GM12878 (cell line): ENCODE measurements at regions not wholly inside any gene's neighbourhood (a gene's known extent, or its start where the extent isn't known, plus 50 kb on each side); places are given as distances from the start of the nearest gene placed in this dataset.

Experiments used
- ATAC-seq: fragments of 200-7000 bp; cut with Tn5 transposase; 3 replicates; pipeline ENCODE4 v1.9.1; 2020; ENCODE audit warnings: mild to moderate bottlenecking, moderate library complexity
- BruUV-seq: library from RNA; stranded (reverse); fragments of 400-500 nt; replicated peaks from 2 replicates; lab custom pipeline; 2021; lab: Mats Ljungman, UMichigan
- CTCF ChIA-PET: fragments of 300-600 bp; sonication (Branson Sonifier 250); formaldehyde crosslinking; extraction: SDS; loops from one replicate; lab custom pipeline; 2021; ENCODE audit warnings: inconsistent platforms; lab: Yijun Ruan, JAX
- POLR2A ChIA-PET: fragments of 350-600 bp; formaldehyde crosslinking; extraction: SDS; loops from one replicate; lab custom pipeline; 2021; ENCODE audit warnings: inconsistent platforms; lab: Charles Lee
- RAD21 ChIA-PET: fragments of 300-600 bp; sonication (Branson Sonifier 250); formaldehyde crosslinking; loops from one replicate; lab custom pipeline; 2023; ENCODE audit warnings: antibody characterized with exemption; ENCODE audit not compliant: unreplicated experiment; lab: Charles Lee
- SMC1A ChIA-PET: fragments of 300-600 bp; sonication (Branson Sonifier 250); formaldehyde crosslinking; loops from one replicate; lab custom pipeline; 2023; ENCODE audit not compliant: unreplicated experiment, uncharacterized antibody; lab: Charles Lee
- DNase-seq: peaks from one replicate; pipeline ENCODE4 v3.0.0-alpha.2; 2011; ENCODE audit warnings: low read depth, low spot score
- FAIRE-seq: peaks from 3 replicates; lab custom pipeline; 2011; peaks lifted over from hg19 to GRCh38; lab: Jason Lieb, UNC
- H2AFZ ChIP-seq: 2 replicates; pipeline ENCODE4 v1.6.0; 2011; ENCODE audit warnings: low read depth, low read length, control low read depth; ENCODE audit not compliant: control insufficient read depth
- H3K27ac ChIP-seq: 2 replicates; pipeline ENCODE4 v1.5.1; 2011; ENCODE audit warnings: control low read depth; ENCODE audit not compliant: control insufficient read depth, insufficient read depth
- H3K27me3 ChIP-seq, 2 experiments: replicated peaks in 1 of 2; 2 replicates each; pipeline versions ENCODE4 v1.6.0 to v1.6.1; 2011; ENCODE audit warnings: low read length in 1 of 2; ENCODE audit not compliant: control insufficient read depth in 2 of 2, insufficient read depth in 2 of 2
- H3K36me3 ChIP-seq, 2 experiments: 2 replicates each; pipeline ENCODE4 v1.5.1; 2011; ENCODE audit warnings: low read length in 1 of 2; ENCODE audit not compliant: control insufficient read depth in 2 of 2, insufficient read depth in 2 of 2
- H3K4me1 ChIP-seq: 2 replicates; pipeline ENCODE4 v1.6.1; 2011; ENCODE audit warnings: mild to moderate bottlenecking, low read length, moderate library complexity, mixed read lengths; ENCODE audit not compliant: control insufficient read depth, insufficient read depth
- H3K4me2 ChIP-seq: 2 replicates; pipeline ENCODE4 v1.6.0; 2011; ENCODE audit warnings: control low read depth; ENCODE audit not compliant: control insufficient read depth, insufficient read depth
- H3K4me3 ChIP-seq: fragments of 200-600 bp; sonication (generic); 2 replicates; pipeline ENCODE4 v1.5.1; 2016
- H3K79me2 ChIP-seq: 2 replicates; pipeline ENCODE4 v1.6.0; 2011; ENCODE audit warnings: low read length; ENCODE audit not compliant: control insufficient read depth, insufficient read depth
- H3K9ac ChIP-seq: 2 replicates; pipeline ENCODE4 v1.8.0; 2011; ENCODE audit warnings: low read length, control low read depth, mixed read lengths; ENCODE audit not compliant: control insufficient read depth, insufficient read depth
- H3K9me3 ChIP-seq: replicated peaks from 3 replicates; pipeline ENCODE4 v1.5.1; 2011; ENCODE audit warnings: mild to moderate bottlenecking, low read length; ENCODE audit not compliant: control insufficient read depth, insufficient read depth
- H4K20me1 ChIP-seq: 2 replicates; pipeline ENCODE4 v1.6.0; 2011; ENCODE audit not compliant: control insufficient read depth, insufficient read depth
- ASH2L ChIP-seq: fragments of 300-600, 200-600 bp; sonication (generic); IDR thresholded peaks from 2 replicates; pipeline ENCODE4 v1.6.1; 2017; ENCODE audit warnings: low read depth, mild to moderate bottlenecking, borderline replicate concordance
- BACH1 ChIP-seq: fragments of 450-650 bp; IDR thresholded peaks from 2 replicates; pipeline ENCODE4 v1.6.1; 2017; ENCODE audit warnings: mild to moderate bottlenecking, borderline replicate concordance
- CEBPB ChIP-seq, 2 experiments: fragments of 150-350 bp in 1 of 2; IDR thresholded peaks; 2 replicates each; pipeline ENCODE4 v1.6.1; 2012 to 2014; ENCODE audit warnings: low read depth in 2 of 2, low read length in 2 of 2, borderline replicate concordance in 1 of 2, inconsistent platforms in 1 of 2
- CREM ChIP-seq: IDR thresholded peaks from 2 replicates; pipeline ENCODE4 v1.6.1; 2014; ENCODE audit warnings: antibody characterized with exemption, low read depth
- DPF2 ChIP-seq: fragments of 450-650 bp; IDR thresholded peaks from 2 replicates; pipeline ENCODE4 v1.6.1; 2017; ENCODE audit warnings: mild to moderate bottlenecking
- GABPA ChIP-seq: IDR thresholded peaks from 2 replicates; pipeline ENCODE4 v1.6.1; 2014; ENCODE audit warnings: antibody characterized with exemption, low read depth, mild to moderate bottlenecking, inconsistent platforms
- HCFC1 ChIP-seq: fragments of 150-350 bp; IDR thresholded peaks from 2 replicates; pipeline ENCODE4 v1.6.1; 2014; ENCODE audit warnings: low read length
- IRF5 ChIP-seq: fragments of 450-650 bp; IDR thresholded peaks from 2 replicates; pipeline ENCODE4 v1.6.1; 2017; ENCODE audit warnings: borderline replicate concordance
- JUNB ChIP-seq: IDR thresholded peaks from 2 replicates; pipeline ENCODE4 v1.6.1; 2016; ENCODE audit warnings: antibody characterized with exemption, mild to moderate bottlenecking
- MTA3 ChIP-seq: IDR thresholded peaks from 2 replicates; pipeline ENCODE4 v1.6.1; 2012; ENCODE audit warnings: low read length, inconsistent platforms, borderline replicate concordance
- MXI1 ChIP-seq: fragments of 150-350 bp; IDR thresholded peaks from 2 replicates; pipeline ENCODE4 v1.6.1; 2011; ENCODE audit warnings: low read depth, mild to moderate bottlenecking, inconsistent platforms, low read length, improper control_type of control experiment
- MYB ChIP-seq: fragments of 150-350 bp; IDR thresholded peaks from 2 replicates; pipeline ENCODE4 v1.6.1; 2014; ENCODE audit warnings: mild to moderate bottlenecking, low read depth, low read length, borderline replicate concordance
- NBN ChIP-seq: fragments of 450-650 bp; IDR thresholded peaks from 2 replicates; pipeline ENCODE4 v1.6.1; 2016
- RBBP5 ChIP-seq: fragments of 200-600 bp; sonication (generic); conservative IDR thresholded peaks from 2 replicates; pipeline ENCODE4 v1.6.1; 2016
- SREBF2 ChIP-seq: IDR thresholded peaks from 2 replicates; pipeline ENCODE4 v1.6.1; 2012; ENCODE audit warnings: mild to moderate bottlenecking, low read length
- TBL1XR1 ChIP-seq: IDR thresholded peaks from 2 replicates; pipeline ENCODE4 v1.6.1; 2012; ENCODE audit warnings: low read depth, low read length, improper control_type of control experiment
- USF1 ChIP-seq: IDR thresholded peaks from 2 replicates; pipeline ENCODE4 v1.6.1; 2011; ENCODE audit warnings: borderline replicate concordance, low read depth, mild to moderate bottlenecking, moderate library complexity, mixed read lengths, low read length; ENCODE audit not compliant: insufficient read depth; ENCODE audit errors: extremely low read length
- YY1 ChIP-seq: IDR thresholded peaks from 2 replicates; pipeline ENCODE4 v1.6.1; 2011; ENCODE audit warnings: low read depth, mild to moderate bottlenecking, low read length
- ZSCAN29 ChIP-seq: fragments of 450-650 bp; IDR thresholded peaks from 2 replicates; pipeline ENCODE4 v1.6.1; 2017; ENCODE audit warnings: mild to moderate bottlenecking, moderate library complexity
- WGBS: methylation state at CpG from one replicate; pipeline ENCODE4 v1.1.6; 2016; ENCODE audit warnings: low lambda C conversion rate; ENCODE audit not compliant: insufficient replicate concordance, insufficient coverage; ENCODE audit errors: missing lambda C conversion rate; 5-methylcytosine and 5-hydroxymethylcytosine counted together
- in situ Hi-C: fragments of 300-500 bp; cut with MboI; formaldehyde crosslinking; loops from 9 replicates; pipeline ENCODE4 v1.14.3; 2018; ENCODE audit warnings: mixed read lengths
- intact Hi-C: fragments of 100-400 bp; cut with micrococcal nuclease; formaldehyde crosslinking; loops from one replicate; pipeline ENCODE4 v1.14.2; 2022; ENCODE audit not compliant: unreplicated experiment

GRCh38 chr10:129047600-129047999, 419.4 kb upstream of the MGMT start:
- ChIA-PET SMC1A (no interaction called here), CTCF (no interaction called here), POLR2A (no interaction called here), RAD21 (no interaction called here)
- Histone ChIP-seq H4K20me1 (no peaks in the 10 kb centered on the region), H3K9me3 (no peaks in the 10 kb centered on the region), H3K27me3 (no peaks in the 10 kb centered on the region), H3K27ac (no peak overlapping the region), H3K4me1 (no peaks in the 10 kb centered on the region), H3K4me3 (no peak overlapping the region), H3K9ac (no peak overlapping the region), H3K36me3 (no peaks in the 10 kb centered on the region), H3K4me2 (no peak overlapping the region), H2AFZ (no peak overlapping the region), H3K79me2 (no peaks in the 10 kb centered on the region)
- ATAC-seq, result no peak
- intact Hi-C loops (no loop called here), in situ Hi-C loops (loop anchor here (25.0 kb wide), 1 partner anchor 1065 kb away; the partner anchor contains the start of gene C10orf143)
- DNase-seq, result no peak
- TF ChIP-seq BACH1 (no peak), MYB (no peak), CREM (no peak), HCFC1 (no peak), DPF2 (no peak), TBL1XR1 (no peak), MXI1 (no peak), CEBPB (IDR thresholded peaks at IDR 0.05; ENCODE audit: borderline replicate concordance in 1 of 2, low read depth in 2 of 2, low read length in 2 of 2) (no peak), NBN (no peak), MTA3 (no peak), ZSCAN29 (no peak), GABPA (no peak), ASH2L (no peak), RBBP5 (no peak), IRF5 (no peak), YY1 (no peak), USF1 (no peak), JUNB (no peak), SREBF2 (no peak)
- 35% methylated on average over 3 of the region's 3 CpGs for WGBS
- no TSS peak for BruUV-seq
- no peak for FAIRE-seq
